Heart left ventricle (tissue), 16 donors: ENCODE measurements at regions not wholly inside any gene's neighbourhood (a gene's known extent, or its start where the extent isn't known, plus 50 kb on each side); places are given as distances from the start of the nearest gene placed in this dataset.

ENCODE experiments used
- ATAC-seq, 4 donors: fragments of 200-7000 bp; cut with Tn5 transposase; one replicate each; pipeline ENCODE4 v1.9.1; 2020 to 2022; ENCODE audit warnings: moderate library complexity in 4 of 4, mild to moderate bottlenecking in 3 of 4, moderate number of reproducible peaks in 1 of 4
- DNase-seq, 5 donors: peaks; one replicate each; pipeline ENCODE4 v3.0.0-alpha.2; 2020
- H3K27ac ChIP-seq, 12 donors: fragments of 200-600 bp; sonication (generic) in 4 of 12; one replicate each; pipeline versions ENCODE4 v1.5.0 to v1.8.0; 2016 to 2022; ENCODE audit warnings: mild to moderate bottlenecking in 2 of 12
- H3K27me3 ChIP-seq, 9 donors: fragments of 200-600 bp; sonication (generic) in 2 of 9; one replicate each; pipeline versions ENCODE4 v1.5.1 to v1.8.0; 2016 to 2022; ENCODE audit warnings: mild to moderate bottlenecking in 3 of 9
- H3K36me3 ChIP-seq, 9 donors: fragments of 200-600 bp; sonication (generic) in 2 of 9; one replicate each; pipeline versions ENCODE4 v1.5.0 to v1.8.0; 2018 to 2022; ENCODE audit warnings: mild to moderate bottlenecking in 2 of 9
- H3K4me1 ChIP-seq, 12 donors: fragments of 200-600 bp; sonication (generic) in 4 of 12; one replicate each; pipeline versions ENCODE4 v1.5.0 to v1.8.0; 2016 to 2022; ENCODE audit warnings: mild to moderate bottlenecking in 3 of 12
- H3K4me3 ChIP-seq, 12 donors: fragments of 200-600 bp; sonication (generic) in 4 of 12; one replicate each; pipeline versions ENCODE4 v1.5.0 to v1.8.0; 2017 to 2022; ENCODE audit warnings: mild to moderate bottlenecking in 9 of 12, moderate library complexity in 4 of 12
- H3K9me3 ChIP-seq, 12 donors: fragments of 200-600 bp; sonication (generic) in 4 of 12; one replicate each; pipeline versions ENCODE4 v1.5.0 to v1.8.0; 2016 to 2022; ENCODE audit warnings: mild to moderate bottlenecking in 1 of 12
- CTCF ChIP-seq, 12 donors: fragments of 200-600 bp; sonication (generic) in 4 of 12; IDR thresholded peaks; one replicate each; pipeline versions ENCODE4 v1.5.0 to v1.8.0; 2018 to 2022; ENCODE audit warnings: antibody characterized with exemption in 12 of 12, mild to moderate bottlenecking in 5 of 12
- POLR2A ChIP-seq, 2 donors: fragments of 450-650 bp; IDR thresholded peaks; one replicate each; pipeline ENCODE4 v1.6.1; 2017; ENCODE audit warnings: antibody characterized with exemption in 2 of 2, mild to moderate bottlenecking in 2 of 2, moderate library complexity in 2 of 2
- WGBS, 4 donors: extraction: QIAGEN DNeasy Blood & Tissue Kit in 2 of 4; methylation state at CpG; one replicate each; pipeline versions ENCODE4 v1.1.5 to v1.1.7; 2013 to 2018; 5-methylcytosine and 5-hydroxymethylcytosine counted together
- intact Hi-C, 10 donors: fragments of 100-400 bp; cut with DNase I; formaldehyde crosslinking; loops; one replicate each; pipeline versions ENCODE4 v1.11.1 to v1.14.2; 2022
- donor health status: ischemic (EF 13 %, LVEDD 7.1; RV severe dilation, severe dysfunction).
- donor health status: healthy with polysubstance abuse.
- donor health status: DM: no; HTN: yes; CAD: no.
- donor health status: DM: no; HTN: no; CAD: no.
- donor health status: ischemic (EF 25% LVEDD 6.9; RV normal size, moderate dysfunction).
- donor health status: ischemic (EF 25% LVEDD 5.7; RV mildly dilated, moderate dysfunction).
- donor health status: healthy.
- donor health status: DM: yes; HTN: yes; CAD: no.
- donor health status: ischemic (EF 35%, LVEDD 5.7; RV mildly dilated, moderate dysfunction).
- donor health status: nonischemic (EF 11% LVEDD 7.7; RV severe dilation, severe dysfunction).
- donor health status: DM: yes; HTN: yes; CAD: no.
- donor health status: PGD.
- donor health status: ischemic (EF 29% LVEDD 5.4; RV normal size, mild dysfunction).
- donor health status: nonischemic (EF 23%, LVEDD 6.1; RV moderate dilation, normal function).

DNA sequence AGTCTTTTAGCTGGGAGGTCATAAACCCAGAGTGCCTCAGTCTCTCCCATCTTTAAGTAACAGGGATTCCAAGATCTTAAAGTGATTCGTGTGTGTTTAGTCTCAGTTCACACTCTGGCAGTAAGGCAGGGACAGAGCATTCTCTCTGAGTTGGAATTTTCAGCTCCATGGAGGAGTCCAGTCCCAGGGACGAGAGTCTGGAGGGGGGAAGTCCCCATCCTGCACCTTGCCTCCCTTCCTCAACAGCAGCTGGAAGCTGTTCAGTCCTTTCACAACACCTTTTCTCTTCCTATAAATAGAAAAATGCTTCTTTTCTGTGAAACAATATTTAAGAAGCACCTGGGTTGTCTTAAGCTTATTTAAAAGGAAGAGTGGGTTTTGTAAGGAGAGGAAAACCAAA lies 82.0 kb downstream of the KLF5 start:
- Histone ChIP-seq H3K9me3 (peaks cover 0 to under 1% (median 0%) of the 10 kb centered on the region in 12 donors), H3K27ac (no peak overlapping the region), H3K27me3 (no peaks in the 10 kb centered on the region), H3K4me3 (no peak overlapping the region), H3K36me3 (no peaks in the 10 kb centered on the region), H3K4me1 (peaks cover 0 to 8% (median 0%) of the 10 kb centered on the region in 12 donors)
- intact Hi-C loops = no loop called here
- no peak for DNase-seq
- no peak for ATAC-seq
- TF ChIP-seq CTCF (IDR thresholded peaks at IDR 0.05) (no peak), POLR2A (IDR thresholded peaks at IDR 0.05) (no peak)
- 65 to 73% (median 68%) methylated on average over 2 of the region's 2 CpGs for WGBS, 4 donors

DNA sequence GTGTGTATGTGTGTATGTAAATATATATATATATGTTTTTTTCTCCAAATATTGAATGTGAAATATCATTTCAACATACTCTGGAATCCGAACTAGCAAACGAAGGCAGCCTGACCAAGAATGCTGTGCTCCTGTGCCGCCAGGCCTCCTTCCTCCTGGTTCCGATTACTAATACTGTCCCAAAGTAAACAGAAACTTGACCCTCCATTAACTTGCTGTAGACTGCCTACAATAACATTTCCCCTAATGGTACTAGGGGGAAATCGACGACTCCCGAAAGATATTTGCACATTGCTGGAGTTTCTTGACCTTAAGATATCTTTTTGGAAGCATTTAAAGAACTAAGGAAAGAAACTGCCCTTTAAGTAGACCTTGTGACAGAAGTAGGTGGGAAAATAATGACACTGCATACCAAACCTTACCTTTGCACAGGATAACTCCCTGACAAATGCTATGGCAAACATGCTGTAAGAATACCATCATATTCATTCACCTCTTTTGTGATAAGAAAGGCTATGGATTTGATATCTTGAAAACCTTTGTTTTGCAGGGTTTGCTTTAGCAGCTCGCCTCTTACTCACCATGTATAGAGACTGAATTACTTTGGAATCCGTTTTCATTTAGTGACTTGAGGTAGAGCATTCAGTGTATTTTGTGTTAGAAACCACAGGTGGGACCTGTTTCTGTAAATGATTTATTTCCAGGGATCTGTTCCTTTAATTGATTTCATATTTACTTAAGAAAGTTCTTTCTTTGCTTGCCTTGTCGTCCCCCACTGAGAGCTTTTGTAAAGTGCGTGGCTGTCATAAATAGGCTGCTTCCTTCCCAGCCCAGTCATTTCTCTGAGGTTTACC lies 80.1 kb downstream of the KLF5 start:
- Histone ChIP-seq H3K27ac (no peak overlapping the region), H3K36me3 (no peaks in the 10 kb centered on the region), H3K27me3 (no peaks in the 10 kb centered on the region), H3K4me1 (peaks cover 0 to 8% (median 0%) of the 10 kb centered on the region in 12 donors), H3K9me3 (peaks cover 0 to 10% (median 0%) of the 10 kb centered on the region in 12 donors), H3K4me3 (no peak overlapping the region)
- 64 to 72% (median 65%) methylated on average over 11 of the region's 11 CpGs for WGBS, 4 donors
- DNase-seq = no peak
- intact Hi-C loops = no loop called here
- no peak for ATAC-seq
- TF ChIP-seq CTCF (IDR thresholded peaks at IDR 0.05) (no peak), POLR2A (IDR thresholded peaks at IDR 0.05) (no peak)

GRCh38 chr13:73138276-73138637 lies 79.5 kb downstream of the KLF5 start:
- TF ChIP-seq CTCF (IDR thresholded peaks at IDR 0.05) (no peak), POLR2A (IDR thresholded peaks at IDR 0.05) (no peak)
- H3K27ac ChIP-seq = no peak overlapping the region
- peaks cover 0 to 11% (median 0%) of the 10 kb centered on the region in 12 donors for H3K9me3 ChIP-seq
- no peak for ATAC-seq
- intact Hi-C loops = no loop called here
- DNase-seq = no peak
- WGBS, 4 donors = 88 to 92% (median 91%) methylated on average over 5 of the region's 5 CpGs
- no peak overlapping the region for H3K4me3 ChIP-seq
- H3K36me3 ChIP-seq = no peaks in the 10 kb centered on the region
- H3K27me3 ChIP-seq = no peaks in the 10 kb centered on the region
- H3K4me1 ChIP-seq = peaks cover 0 to 8% (median 0%) of the 10 kb centered on the region in 12 donors

DNA sequence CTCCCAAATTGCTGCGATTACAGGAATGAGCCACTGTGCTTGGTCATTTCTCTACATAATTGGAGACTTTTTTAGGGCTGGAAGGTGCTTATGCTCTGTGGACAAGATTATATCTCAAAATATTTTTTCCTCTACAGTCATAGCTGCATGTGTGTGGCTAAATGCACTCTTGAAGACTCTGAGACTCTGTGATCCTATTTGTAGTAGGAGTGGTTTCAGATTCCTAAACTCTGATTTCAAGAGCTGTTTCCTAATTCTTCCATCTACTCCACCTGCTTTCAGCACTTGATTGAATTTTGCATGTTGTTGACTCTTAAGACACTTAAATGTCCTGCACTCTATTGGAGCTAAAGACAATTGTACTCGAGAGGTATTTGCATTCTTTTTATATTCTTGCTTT lies 78.0 kb downstream of the KLF5 start:
- no peaks in the 10 kb centered on the region for H3K27me3 ChIP-seq
- 82 to 86% (median 85%) methylated on average over 2 of the region's 2 CpGs for WGBS, 4 donors
- H3K4me3 ChIP-seq = no peak overlapping the region
- no peaks in the 10 kb centered on the region for H3K36me3 ChIP-seq
- no peak for ATAC-seq
- peaks cover 0 to 8% (median 0%) of the 10 kb centered on the region in 12 donors for H3K4me1 ChIP-seq
- H3K27ac ChIP-seq = no peak overlapping the region
- H3K9me3 ChIP-seq = peaks cover 0 to 11% (median 0%) of the 10 kb centered on the region in 12 donors
- intact Hi-C loops = no loop called here
- DNase-seq = no peak
- TF ChIP-seq POLR2A (IDR thresholded peaks at IDR 0.05) (no peak), CTCF (IDR thresholded peaks at IDR 0.05) (no peak)
